NB4 (cell line): ENCODE measurements at regions not wholly inside any gene's neighbourhood (a gene's known extent, or its start where the extent isn't known, plus 50 kb on each side); places are given as distances from the start of the nearest gene placed in this dataset.
"Not testable (repeated sequence)": the region's sequence is repeated elsewhere in the genome, so short reads cannot be mapped to it uniquely, and the experiment has no call there.

Experiments
- POLR2A ChIP-seq: IDR thresholded peaks from 2 replicates; pipeline ENCODE4 v1.6.1; 2011; ENCODE audit warnings: mild to moderate bottlenecking; ENCODE audit not compliant: insufficient read length; ENCODE audit errors: extremely low read depth
- TF ChIP-seq, protein P1 (sequence below): IDR thresholded peaks from one replicate; pipeline ENCODE4 v1.5.1; 2012; ENCODE audit warnings: low read depth, low read length
- TF ChIP-seq, protein P2 (sequence below): IDR thresholded peaks from 2 replicates; pipeline ENCODE4 v1.6.1; 2011; ENCODE audit warnings: low read depth, low read length

DNA sequence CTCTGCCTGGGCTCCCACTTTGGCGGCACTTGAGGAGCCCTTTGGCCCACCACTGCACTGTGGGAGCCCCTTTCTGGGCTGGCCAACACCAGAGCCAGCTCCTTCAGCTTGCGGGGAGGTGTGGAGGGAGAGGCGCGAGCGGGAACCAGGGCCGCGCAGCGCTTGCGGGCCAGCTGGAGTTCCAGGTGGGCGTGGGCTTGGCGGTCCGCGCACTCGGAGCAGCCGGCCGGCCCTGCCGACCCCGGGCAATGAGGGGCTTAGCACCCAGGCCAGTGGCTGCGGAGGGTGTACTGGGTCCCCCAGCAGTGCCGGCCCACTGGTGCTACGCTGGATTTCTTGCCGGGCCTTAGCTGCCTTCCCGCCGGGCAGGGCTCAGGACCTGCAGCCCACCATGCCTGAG is 178.2 kb upstream of the MYO3A start:
- TF ChIP-seq, protein P1, sequence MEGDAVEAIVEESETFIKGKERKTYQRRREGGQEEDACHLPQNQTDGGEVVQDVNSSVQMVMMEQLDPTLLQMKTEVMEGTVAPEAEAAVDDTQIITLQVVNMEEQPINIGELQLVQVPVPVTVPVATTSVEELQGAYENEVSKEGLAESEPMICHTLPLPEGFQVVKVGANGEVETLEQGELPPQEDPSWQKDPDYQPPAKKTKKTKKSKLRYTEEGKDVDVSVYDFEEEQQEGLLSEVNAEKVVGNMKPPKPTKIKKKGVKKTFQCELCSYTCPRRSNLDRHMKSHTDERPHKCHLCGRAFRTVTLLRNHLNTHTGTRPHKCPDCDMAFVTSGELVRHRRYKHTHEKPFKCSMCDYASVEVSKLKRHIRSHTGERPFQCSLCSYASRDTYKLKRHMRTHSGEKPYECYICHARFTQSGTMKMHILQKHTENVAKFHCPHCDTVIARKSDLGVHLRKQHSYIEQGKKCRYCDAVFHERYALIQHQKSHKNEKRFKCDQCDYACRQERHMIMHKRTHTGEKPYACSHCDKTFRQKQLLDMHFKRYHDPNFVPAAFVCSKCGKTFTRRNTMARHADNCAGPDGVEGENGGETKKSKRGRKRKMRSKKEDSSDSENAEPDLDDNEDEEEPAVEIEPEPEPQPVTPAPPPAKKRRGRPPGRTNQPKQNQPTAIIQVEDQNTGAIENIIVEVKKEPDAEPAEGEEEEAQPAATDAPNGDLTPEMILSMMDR = not testable (repeated sequence)
- TF ChIP-seq POLR2A = not testable (repeated sequence)
- TF ChIP-seq, protein P2, sequence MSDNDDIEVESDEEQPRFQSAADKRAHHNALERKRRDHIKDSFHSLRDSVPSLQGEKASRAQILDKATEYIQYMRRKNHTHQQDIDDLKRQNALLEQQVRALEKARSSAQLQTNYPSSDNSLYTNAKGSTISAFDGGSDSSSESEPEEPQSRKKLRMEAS = not testable (repeated sequence)
